ENCODE measurements at regions not wholly inside any gene's neighbourhood (a gene's known extent, or its start where the extent isn't known, plus 50 kb on each side); places are given as distances from the start of the nearest gene placed in this dataset.

DNA sequence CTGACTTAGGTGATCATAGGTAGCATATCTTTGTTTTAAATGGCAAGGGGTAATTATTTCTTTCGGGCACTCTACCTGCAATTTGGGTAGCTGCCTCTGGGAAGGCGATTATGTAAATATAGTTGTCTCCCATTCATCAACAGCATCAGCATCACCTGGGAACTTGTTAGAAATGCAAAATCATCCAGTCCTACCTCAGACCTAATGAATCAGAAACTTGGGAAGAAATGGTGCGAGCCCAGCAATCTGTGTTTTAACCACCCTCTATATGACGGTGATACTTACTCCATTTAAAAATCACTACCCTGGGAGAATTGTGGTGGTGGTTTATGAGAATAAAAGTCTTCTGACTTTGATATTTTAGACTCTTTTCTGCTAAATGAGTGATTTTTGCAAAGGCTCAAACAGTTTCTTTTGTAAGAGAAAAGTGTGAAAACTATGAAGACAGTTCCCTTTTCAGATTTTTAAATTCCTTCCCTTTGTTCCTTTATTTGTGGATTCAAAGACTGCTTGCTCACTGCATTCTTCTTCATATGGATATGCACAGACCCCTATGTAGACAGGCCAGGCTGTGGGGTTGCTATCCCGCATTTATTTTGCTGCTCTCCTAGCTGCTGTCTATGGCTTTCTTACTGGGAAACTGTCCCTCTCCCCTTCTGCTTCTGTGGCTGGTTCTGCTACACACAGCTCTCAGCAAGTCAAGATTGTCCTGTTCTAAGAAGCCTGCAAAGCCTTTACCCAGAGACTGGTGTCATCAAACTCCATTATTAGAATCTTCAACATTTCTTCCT, 365.3 kb downstream of the RNF144B start:
- no peak overlapping the region for H3K9ac ChIP-seq (ENCODE audit: low read length)
- H3K9me2 ChIP-seq (replicated peaks; ENCODE audit: insufficient read depth, low read length) = no peaks in the 10 kb centered on the region
- H3K9me3 ChIP-seq (ENCODE audit: low read length) = no peaks in the 10 kb centered on the region
- no peaks in the 10 kb centered on the region for H3K79me2 ChIP-seq (ENCODE audit: low read length)
- no peak overlapping the region for H3K27ac ChIP-seq (ENCODE audit: low read length)
- no peaks in the 10 kb centered on the region for H3K36me3 ChIP-seq (ENCODE audit: insufficient read depth, low read length)
- no peak overlapping the region for H2AFZ ChIP-seq (ENCODE audit: low read length)
- no peaks in the 10 kb centered on the region for H4K20me1 ChIP-seq (ENCODE audit: insufficient read depth, low read depth, low read length)
- H3K4me1 ChIP-seq (ENCODE audit: low read length) = no peaks in the 10 kb centered on the region
- H3K27me3 ChIP-seq (ENCODE audit: low read length) = no peaks in the 10 kb centered on the region
- H3K4me3 ChIP-seq (ENCODE audit: low read length) = no peak overlapping the region
- DNase-seq = no peak
- H3K4me2 ChIP-seq (ENCODE audit: low read depth, low read length, poor library complexity, severe bottlenecking) = no peak overlapping the region

DNA sequence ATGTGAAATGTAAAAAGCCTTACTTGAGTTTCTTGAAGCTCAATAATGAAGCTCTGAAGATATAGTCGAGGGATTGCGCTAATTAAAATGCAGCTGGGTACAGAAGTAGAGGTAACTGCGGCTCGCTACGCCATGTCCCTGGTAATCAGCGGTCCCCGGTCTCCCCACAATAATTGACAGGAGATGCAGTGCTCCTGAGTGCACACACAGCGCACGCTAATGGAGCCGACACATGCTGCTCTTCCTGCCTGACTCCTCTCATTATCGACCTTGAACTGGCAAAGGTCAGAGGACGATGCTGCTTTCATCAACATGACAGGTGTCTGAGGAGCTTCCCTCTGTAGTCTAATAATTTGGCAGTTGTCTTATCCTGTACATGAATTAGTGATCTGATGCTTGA, 365.9 kb downstream of the RNF144B start:
- Histone ChIP-seq H3K4me3 (ENCODE audit: low read length) (no peak overlapping the region), H2AFZ (ENCODE audit: low read length) (no peak overlapping the region), H3K9ac (ENCODE audit: low read length) (no peak overlapping the region), H3K36me3 (ENCODE audit: insufficient read depth, low read length) (no peaks in the 10 kb centered on the region), H3K9me3 (ENCODE audit: low read length) (no peaks in the 10 kb centered on the region), H3K4me2 (ENCODE audit: low read depth, low read length, poor library complexity, severe bottlenecking) (no peak overlapping the region), H4K20me1 (ENCODE audit: insufficient read depth, low read depth, low read length) (no peaks in the 10 kb centered on the region), H3K9me2 (replicated peaks; ENCODE audit: insufficient read depth, low read length) (no peaks in the 10 kb centered on the region), H3K79me2 (ENCODE audit: low read length) (no peaks in the 10 kb centered on the region), H3K4me1 (ENCODE audit: low read length) (no peaks in the 10 kb centered on the region), H3K27ac (ENCODE audit: low read length) (no peak overlapping the region), H3K27me3 (ENCODE audit: low read length) (no peaks in the 10 kb centered on the region)
- no peak for DNase-seq

- H3K4me2 ChIP-seq (ENCODE audit: low read depth, low read length, poor library complexity, severe bottlenecking) = no peak overlapping the region
- H3K9me3 ChIP-seq (ENCODE audit: low read length) = no peaks in the 10 kb centered on the region
- DNase-seq = no peak
- H4K20me1 ChIP-seq (ENCODE audit: insufficient read depth, low read depth, low read length) = no peaks in the 10 kb centered on the region
- no peaks in the 10 kb centered on the region for H3K9me2 ChIP-seq (replicated peaks; ENCODE audit: insufficient read depth, low read length)
- H3K27me3 ChIP-seq (ENCODE audit: low read length) = no peaks in the 10 kb centered on the region
- no peaks in the 10 kb centered on the region for H3K79me2 ChIP-seq (ENCODE audit: low read length)
- H3K4me3 ChIP-seq (ENCODE audit: low read length) = no peak overlapping the region
- H3K36me3 ChIP-seq (ENCODE audit: insufficient read depth, low read length) = no peaks in the 10 kb centered on the region
- no peak overlapping the region for H3K27ac ChIP-seq (ENCODE audit: low read length)
- H2AFZ ChIP-seq (ENCODE audit: low read length) = no peak overlapping the region
- H3K9ac ChIP-seq (ENCODE audit: low read length) = no peak overlapping the region
- no peaks in the 10 kb centered on the region for H3K4me1 ChIP-seq (ENCODE audit: low read length)
Measured at GRCh38 chr6:18763086-18763485, 375.9 kb downstream of the RNF144B start.

- Histone ChIP-seq H3K27me3 (ENCODE audit: low read length) (no peaks in the 10 kb centered on the region; the same call in 1 of the 2 replicates), H3K79me2 (ENCODE audit: low read length) (no peaks in the 10 kb centered on the region), H3K9me2 (replicated peaks; ENCODE audit: insufficient read depth, low read length) (no peaks in the 10 kb centered on the region), H3K4me1 (ENCODE audit: low read length) (no peaks in the 10 kb centered on the region), H2AFZ (ENCODE audit: low read length) (no peak overlapping the region), H3K36me3 (ENCODE audit: insufficient read depth, low read length) (no peaks in the 10 kb centered on the region), H3K9ac (ENCODE audit: low read length) (no peak overlapping the region), H3K27ac (ENCODE audit: low read length) (no peak overlapping the region), H3K4me3 (ENCODE audit: low read length) (no peak overlapping the region), H3K4me2 (ENCODE audit: low read depth, low read length, poor library complexity, severe bottlenecking) (no peak overlapping the region), H4K20me1 (ENCODE audit: insufficient read depth, low read depth, low read length) (no peaks in the 10 kb centered on the region), H3K9me3 (ENCODE audit: low read length) (no peaks in the 10 kb centered on the region)
- no peak for DNase-seq
Measured at GRCh38 chr6:18784794-18785193, 397.6 kb downstream of the RNF144B start.

- no peaks in the 10 kb centered on the region for H4K20me1 ChIP-seq (ENCODE audit: insufficient read depth, low read depth, low read length)
- no peak overlapping the region for H2AFZ ChIP-seq (ENCODE audit: low read length)
- no peak overlapping the region for H3K9ac ChIP-seq (ENCODE audit: low read length)
- no peaks in the 10 kb centered on the region for H3K9me3 ChIP-seq (ENCODE audit: low read length)
- DNase-seq = no peak
- no peaks in the 10 kb centered on the region for H3K9me2 ChIP-seq (replicated peaks; ENCODE audit: insufficient read depth, low read length)
- no peak overlapping the region for H3K27ac ChIP-seq (ENCODE audit: low read length)
- no peak overlapping the region for H3K4me2 ChIP-seq (ENCODE audit: low read depth, low read length, poor library complexity, severe bottlenecking)
- H3K4me1 ChIP-seq (ENCODE audit: low read length) = no peaks in the 10 kb centered on the region
- no peaks in the 10 kb centered on the region; the same call in 1 of the 2 replicates for H3K27me3 ChIP-seq (ENCODE audit: low read length)
- H3K4me3 ChIP-seq (ENCODE audit: low read length) = no peak overlapping the region
- H3K79me2 ChIP-seq (ENCODE audit: low read length) = no peaks in the 10 kb centered on the region
- H3K36me3 ChIP-seq (ENCODE audit: insufficient read depth, low read length) = no peaks in the 10 kb centered on the region
Measured at GRCh38 chr6:18785810-18786490, 398.8 kb downstream of the RNF144B start.

GRCh38 chr6:18792866-18793265, 405.7 kb downstream of the RNF144B start:
- DNase-seq = no peak
- no peaks in the 10 kb centered on the region for H3K9me2 ChIP-seq (replicated peaks; ENCODE audit: insufficient read depth, low read length)
- H3K36me3 ChIP-seq (ENCODE audit: insufficient read depth, low read length) = no peaks in the 10 kb centered on the region
- H4K20me1 ChIP-seq (ENCODE audit: insufficient read depth, low read depth, low read length) = no peaks in the 10 kb centered on the region
- no peaks in the 10 kb centered on the region for H3K79me2 ChIP-seq (ENCODE audit: low read length)
- no peak overlapping the region for H3K4me2 ChIP-seq (ENCODE audit: low read depth, low read length, poor library complexity, severe bottlenecking)
- H3K4me1 ChIP-seq (ENCODE audit: low read length) = no peaks in the 10 kb centered on the region
- H3K4me3 ChIP-seq (ENCODE audit: low read length) = no peak overlapping the region
- H3K9ac ChIP-seq (ENCODE audit: low read length) = no peak overlapping the region
- H3K27ac ChIP-seq (ENCODE audit: low read length) = no peak overlapping the region
- H3K27me3 ChIP-seq (ENCODE audit: low read length) = no peaks in the 10 kb centered on the region; the same call in 1 of the 2 replicates
- no peak overlapping the region for H2AFZ ChIP-seq (ENCODE audit: low read length)
- H3K9me3 ChIP-seq (ENCODE audit: low read length) = no peaks in the 10 kb centered on the region

DNA sequence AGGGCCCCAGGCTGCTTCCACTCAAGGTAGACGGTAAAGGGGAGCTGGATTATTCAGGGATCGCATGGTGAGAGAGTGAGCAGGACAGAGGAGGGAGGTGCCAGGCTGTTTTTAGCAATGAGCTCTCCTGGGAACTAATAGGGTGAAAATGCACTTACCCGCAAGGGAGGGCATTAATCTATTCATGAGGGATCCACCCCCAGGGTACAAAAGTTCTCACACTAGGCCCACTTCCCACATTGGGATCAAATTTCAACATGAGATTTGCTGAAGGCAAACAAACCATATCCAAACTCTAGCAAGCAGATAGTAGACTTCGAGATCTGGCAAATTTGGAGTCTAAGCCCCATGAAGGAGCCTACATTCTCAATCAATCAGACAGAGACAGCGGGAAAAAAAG, 408.6 kb downstream of the RNF144B start:
- Histone ChIP-seq H3K4me1 (ENCODE audit: low read length) (no peaks in the 10 kb centered on the region), H3K9ac (ENCODE audit: low read length) (no peak overlapping the region), H3K27me3 (ENCODE audit: low read length) (no peaks in the 10 kb centered on the region), H3K36me3 (ENCODE audit: insufficient read depth, low read length) (no peaks in the 10 kb centered on the region), H3K9me3 (ENCODE audit: low read length) (no peaks in the 10 kb centered on the region), H3K9me2 (replicated peaks; ENCODE audit: insufficient read depth, low read length) (no peaks in the 10 kb centered on the region), H3K4me3 (ENCODE audit: low read length) (no peak overlapping the region), H3K4me2 (ENCODE audit: low read depth, low read length, poor library complexity, severe bottlenecking) (no peak overlapping the region), H3K27ac (ENCODE audit: low read length) (no peak overlapping the region), H2AFZ (ENCODE audit: low read length) (no peak overlapping the region), H3K79me2 (ENCODE audit: low read length) (no peaks in the 10 kb centered on the region), H4K20me1 (ENCODE audit: insufficient read depth, low read depth, low read length) (no peaks in the 10 kb centered on the region)
- no peak for DNase-seq

DNA sequence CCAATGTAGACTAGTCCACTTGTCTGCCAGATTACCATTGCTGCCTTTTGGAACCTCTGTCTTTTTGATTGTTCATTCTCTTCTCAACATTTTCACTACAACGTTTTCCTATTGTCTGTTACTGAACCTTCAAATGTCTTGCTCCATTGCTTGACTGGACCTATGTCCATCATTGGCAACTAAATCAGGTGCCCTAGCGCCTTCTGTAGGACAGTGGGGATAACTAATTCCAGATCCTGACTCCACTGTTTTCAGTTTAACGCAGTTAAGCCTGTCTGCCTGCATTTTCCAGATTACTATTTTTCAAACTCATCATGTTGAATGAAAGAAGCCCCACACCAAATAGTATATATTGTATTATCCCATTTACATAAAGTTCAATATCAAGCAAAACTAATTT, 433.6 kb downstream of the RNF144B start:
- Histone ChIP-seq H3K4me2 (ENCODE audit: low read depth, low read length, poor library complexity, severe bottlenecking) (no peak overlapping the region), H4K20me1 (ENCODE audit: insufficient read depth, low read depth, low read length) (no peaks in the 10 kb centered on the region), H3K27me3 (ENCODE audit: low read length) (no peaks in the 10 kb centered on the region), H3K9me3 (ENCODE audit: low read length) (peaks cover 24% of the 10 kb centered on the region), H3K79me2 (ENCODE audit: low read length) (no peaks in the 10 kb centered on the region), H3K27ac (ENCODE audit: low read length) (no peak overlapping the region), H3K4me3 (ENCODE audit: low read length) (no peak overlapping the region), H3K9ac (ENCODE audit: low read length) (no peak overlapping the region), H3K36me3 (ENCODE audit: insufficient read depth, low read length) (no peaks in the 10 kb centered on the region), H2AFZ (ENCODE audit: low read length) (no peak overlapping the region), H3K4me1 (ENCODE audit: low read length) (no peaks in the 10 kb centered on the region), H3K9me2 (replicated peaks; ENCODE audit: insufficient read depth, low read length) (no peaks in the 10 kb centered on the region)
- DNase-seq = no peak
